SIG-M5 treated with dmso at 0.1 percent for 504 hours (cell line): ENCODE measurements at regions not wholly inside any gene's neighbourhood (a gene's known extent, or its start where the extent isn't known, plus 50 kb on each side); places are given as distances from the start of the nearest gene placed in this dataset.
"Not testable (repeated sequence)": the region's sequence is repeated elsewhere in the genome, so short reads cannot be mapped to it uniquely, and the experiment has no call there.

Source experiments
- DNase-seq: peaks from one replicate; lab custom pipeline; 2025; ENCODE audit not compliant: unreplicated experiment; lab: John Stamatoyannopoulos, UW

DNA sequence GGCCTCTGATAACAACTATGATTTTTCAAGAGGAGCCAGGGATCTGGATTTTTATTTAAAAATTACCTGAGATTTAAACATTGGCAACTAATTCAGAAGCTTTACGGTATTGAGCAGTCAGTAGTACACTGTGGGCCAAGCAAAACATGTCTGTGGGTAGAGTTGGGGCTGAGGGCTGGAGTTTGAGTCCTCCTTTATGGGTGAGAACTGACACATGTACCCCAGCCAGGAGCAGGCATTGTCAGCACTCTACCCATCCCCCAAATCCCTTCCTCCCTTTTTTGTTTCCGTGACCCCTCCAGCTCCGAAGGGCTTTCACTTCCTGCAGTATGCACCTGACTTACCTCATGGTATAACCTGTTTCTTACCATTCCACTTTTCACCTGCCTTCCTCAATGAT is 131.4 kb downstream of the SNX5 start:
- no peak for DNase-seq

DNA sequence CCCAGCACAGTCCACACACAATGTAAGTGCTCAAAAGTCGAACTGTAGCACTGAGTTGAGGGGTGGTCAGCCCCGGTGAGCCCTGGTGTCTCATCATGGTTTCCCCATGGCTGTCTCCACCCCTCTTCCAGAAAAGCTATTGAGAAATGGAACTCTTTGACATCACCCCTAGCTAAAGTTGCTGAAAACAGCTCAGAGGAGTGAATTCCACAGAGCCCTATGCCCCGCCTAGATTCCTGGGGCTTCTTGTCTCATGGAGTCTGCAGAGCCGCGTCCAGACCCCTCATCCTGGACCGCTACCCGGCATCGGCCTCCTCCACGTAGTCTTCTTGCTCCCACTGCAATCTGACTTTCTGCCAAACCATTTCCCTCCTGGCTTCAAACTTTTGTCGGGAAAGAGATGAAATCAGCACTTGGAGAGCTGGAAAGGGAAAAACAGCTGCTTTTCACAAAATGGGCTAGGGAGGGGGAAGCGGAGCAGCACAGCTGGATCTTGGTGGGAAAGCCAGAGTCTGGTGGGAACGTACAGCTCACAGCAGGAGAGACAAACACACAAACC is 132.2 kb downstream of the SNX5 start:
- DNase-seq = no peak

- no peak for DNase-seq
These were observed 132.7 kb downstream of the SNX5 start for GRCh38 chr20:17835934-17836300.

DNA sequence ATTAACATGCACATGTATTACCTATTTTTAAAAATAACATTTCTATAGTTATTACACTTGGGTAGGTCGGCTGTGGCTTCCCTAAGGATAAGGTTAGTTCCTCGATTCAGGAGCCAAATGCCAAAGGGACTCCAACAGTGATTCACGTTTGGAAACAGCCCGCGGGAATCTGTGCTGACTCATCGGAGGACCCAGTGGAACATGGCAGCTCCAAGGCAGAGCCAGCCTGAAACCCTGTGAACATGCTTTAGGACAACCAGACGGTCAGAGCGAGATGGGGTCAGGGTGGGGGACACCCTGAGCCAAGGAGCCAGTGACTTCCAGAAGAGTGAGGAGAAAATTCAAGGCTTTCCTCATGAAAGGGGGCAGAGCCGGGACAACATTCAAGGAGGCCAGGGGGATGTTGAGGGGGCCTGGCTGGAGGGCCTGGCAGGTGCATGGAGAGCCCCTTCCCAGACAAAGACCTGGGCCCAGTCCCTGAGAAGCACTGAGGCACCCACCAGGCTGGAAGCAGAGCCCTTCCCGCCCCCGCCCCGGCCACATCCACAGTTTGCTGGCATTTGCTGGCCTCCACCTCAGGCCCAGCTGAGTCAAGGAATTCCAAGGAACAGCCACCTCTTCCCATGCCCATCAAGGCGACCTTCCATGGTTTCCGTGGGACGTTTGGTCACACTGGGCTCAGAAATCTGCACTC is 133.2 kb downstream of the SNX5 start:
- DNase-seq = no peak

DNA sequence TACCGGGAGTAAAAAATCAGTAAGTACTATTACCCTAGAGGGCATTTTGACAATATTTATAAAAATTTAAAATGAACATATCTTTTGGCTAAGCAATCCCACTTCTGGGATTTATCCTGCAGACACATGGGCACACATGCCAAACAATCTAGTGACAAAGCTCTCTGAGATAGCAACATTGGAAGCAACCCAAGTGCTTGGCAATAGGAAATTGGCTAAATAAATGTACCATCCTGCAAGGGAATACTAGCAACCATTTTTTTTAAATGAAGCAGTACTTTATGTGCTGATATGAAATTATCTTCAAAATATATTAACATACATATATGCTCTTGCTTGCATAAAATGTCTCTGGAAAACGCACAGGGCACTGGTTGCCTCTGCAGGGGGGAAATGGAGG is 133.8 kb downstream of the SNX5 start:
- no peak for DNase-seq

GRCh38 chr20:17833036-17833674 is 133.4 kb downstream of the BANF2 start:
- no peak for DNase-seq

- DNase-seq = no peak
These were observed 132.6 kb downstream of the BANF2 start for GRCh38 chr20:17832236-17832915.

DNA sequence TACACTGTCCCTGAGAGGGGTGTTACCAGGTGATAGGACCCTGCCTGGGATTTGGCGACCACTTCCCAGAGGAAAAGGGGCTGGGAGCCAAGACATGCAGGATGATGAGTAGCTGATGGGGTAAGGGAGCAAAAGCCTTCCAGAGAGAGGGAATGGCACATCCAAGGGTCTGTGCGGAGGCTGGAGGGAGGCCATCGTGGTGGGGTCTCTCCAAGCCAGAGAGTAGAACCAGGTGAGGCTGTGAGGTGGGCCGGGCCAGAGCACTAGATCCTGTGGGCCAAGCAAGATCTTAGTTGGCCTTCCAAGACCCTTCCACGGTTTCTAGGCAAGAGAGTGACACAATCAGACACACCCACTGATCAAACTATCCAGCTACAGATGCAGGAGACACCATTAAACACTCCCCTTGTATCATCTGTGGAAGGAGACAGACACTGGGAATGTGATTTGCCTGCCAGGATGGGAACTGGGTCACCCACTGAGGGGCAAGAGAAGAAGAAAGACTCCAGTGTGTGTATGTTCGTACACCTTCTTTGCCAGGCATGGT is 128.9 kb downstream of the BANF2 start:
- DNase-seq = no peak

GRCh38 chr20:17827759-17828559 is 128.2 kb downstream of the BANF2 start:
- no peak for DNase-seq

- DNase-seq = no peak
These were observed 127.3 kb downstream of the BANF2 start for GRCh38 chr20:17827079-17827478.

DNA sequence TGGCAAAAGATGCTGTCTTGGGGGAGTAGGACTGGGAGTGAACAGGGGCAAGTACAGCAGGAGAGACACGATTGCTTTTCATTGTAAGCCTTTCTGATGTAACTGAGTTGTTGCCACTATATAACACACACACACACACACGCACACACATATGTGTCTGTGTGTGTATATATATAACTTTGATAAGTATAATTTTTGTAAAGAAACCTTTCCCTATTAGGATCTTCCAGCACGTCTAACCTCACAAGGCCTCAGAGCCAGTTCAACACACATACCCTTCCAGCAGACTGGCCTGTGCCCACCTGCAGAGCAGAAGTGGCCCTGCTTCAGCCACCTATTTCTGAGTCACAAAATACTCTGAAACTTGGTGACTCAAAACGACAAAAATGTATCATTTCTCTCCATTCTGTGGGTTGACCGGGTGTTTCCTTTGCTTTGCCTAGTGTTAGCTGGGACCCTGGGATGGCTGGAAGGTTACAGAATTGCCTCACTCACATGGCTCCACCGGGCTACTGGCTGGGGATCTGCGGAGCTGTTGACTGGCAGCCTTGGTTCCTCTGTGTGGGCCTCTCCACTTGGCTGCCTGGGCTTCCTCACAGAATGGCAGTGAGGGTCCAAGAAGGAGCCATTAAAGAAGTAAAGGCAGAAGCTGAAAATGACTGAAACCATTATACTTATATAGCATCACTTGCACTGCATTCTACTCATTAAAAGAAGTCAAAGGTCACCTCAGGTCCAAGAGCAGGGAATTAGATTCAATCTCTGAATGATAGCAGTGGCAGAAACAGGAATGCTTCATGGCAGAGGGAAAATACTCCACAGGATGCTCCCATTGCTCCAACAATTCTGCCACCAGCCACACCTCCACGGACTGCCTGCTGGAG is 126.4 kb downstream of the BANF2 start:
- no peak for DNase-seq

- peak; percentile 22 for DNase-seq
These were observed 125.6 kb downstream of the BANF2 start for GRCh38 chr20:17825252-17825959.

DNA sequence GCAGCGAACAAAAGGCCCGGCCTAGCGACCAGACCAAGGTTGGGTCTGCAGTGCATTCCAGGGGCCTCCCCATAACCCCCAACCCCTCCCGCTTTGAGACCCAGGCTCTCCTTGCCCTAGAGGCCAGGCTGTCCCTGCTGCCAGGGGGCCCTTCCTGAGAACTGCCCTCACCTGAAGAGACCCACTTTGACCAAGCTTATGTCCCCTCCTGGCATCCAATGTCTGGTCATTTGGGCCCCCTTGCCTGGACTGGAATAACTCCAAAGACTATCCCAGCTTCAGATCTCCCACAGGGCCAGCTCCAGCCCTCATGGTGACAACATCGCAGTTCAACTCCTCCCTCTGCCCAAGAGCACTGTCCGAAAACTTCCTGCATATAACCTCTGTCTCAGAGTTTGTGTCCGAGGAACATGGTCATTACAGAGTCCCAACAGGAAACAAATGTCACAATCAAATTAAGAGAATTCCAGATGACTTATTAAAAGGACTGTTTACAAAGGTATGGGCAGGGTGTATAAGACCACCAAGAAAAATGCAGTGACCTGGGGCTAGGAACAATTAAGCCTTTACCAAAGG is 125.0 kb downstream of the BANF2 start:
- DNase-seq = no peak

DNA sequence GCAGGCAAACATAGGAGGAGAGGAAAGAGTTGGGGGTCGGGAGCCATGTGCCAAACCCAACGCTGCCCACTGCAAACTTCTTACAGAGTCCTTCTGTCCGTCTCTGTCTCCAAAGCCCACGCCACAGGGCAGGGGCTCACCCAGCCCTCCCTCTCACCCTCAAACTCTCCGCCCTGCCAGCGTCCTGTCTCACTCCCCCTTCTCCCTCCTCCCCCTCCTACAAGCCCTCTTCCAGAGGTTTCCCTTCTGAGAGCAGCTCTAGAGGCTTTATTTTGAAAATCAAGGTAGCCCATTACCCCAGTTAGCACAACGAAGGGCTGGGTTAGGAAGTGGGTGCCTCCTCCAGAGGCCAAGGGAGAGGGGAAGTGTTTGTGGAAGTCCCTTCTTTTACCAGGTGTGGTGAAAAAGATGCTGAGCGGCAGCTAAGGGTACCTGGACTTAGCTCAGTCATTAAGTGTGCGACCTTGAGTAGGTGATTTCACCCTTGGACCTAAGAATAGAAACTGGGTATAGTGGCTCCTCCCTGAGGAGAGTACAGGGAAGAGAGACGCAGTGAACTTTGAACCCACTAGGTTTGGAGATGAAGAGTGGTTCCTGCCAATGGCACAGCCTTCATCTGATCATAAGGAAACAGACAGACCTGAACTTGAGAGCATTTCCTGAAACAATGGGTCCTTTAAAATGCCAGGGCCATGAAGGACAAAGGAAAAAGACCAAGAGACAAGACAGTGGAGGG is 123.8 kb downstream of the BANF2 start:
- no peak for DNase-seq

GRCh38 chr20:17822540-17823408 is 123.0 kb downstream of the BANF2 start:
- no peak for DNase-seq

DNA sequence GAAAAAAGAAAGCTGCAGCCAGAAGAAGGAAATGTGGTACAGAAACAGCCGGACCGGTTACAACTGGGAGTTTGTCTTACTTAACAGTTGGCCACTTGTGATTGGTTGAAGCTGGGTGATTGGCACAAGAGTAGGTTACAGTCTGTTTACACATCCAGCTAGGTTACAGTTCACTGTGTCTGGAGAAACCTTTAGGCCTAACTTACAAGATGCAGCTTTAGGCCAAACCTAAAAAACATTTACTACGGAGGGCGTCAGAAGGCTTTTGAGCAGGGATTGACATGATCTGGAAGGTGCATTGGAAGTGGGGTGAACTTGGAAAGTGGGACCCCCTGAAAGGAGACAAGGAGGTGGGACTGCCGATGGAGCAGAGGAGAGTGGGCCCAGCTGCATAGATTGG is 122.3 kb downstream of the BANF2 start:
- peak; percentile 70 for DNase-seq

DNA sequence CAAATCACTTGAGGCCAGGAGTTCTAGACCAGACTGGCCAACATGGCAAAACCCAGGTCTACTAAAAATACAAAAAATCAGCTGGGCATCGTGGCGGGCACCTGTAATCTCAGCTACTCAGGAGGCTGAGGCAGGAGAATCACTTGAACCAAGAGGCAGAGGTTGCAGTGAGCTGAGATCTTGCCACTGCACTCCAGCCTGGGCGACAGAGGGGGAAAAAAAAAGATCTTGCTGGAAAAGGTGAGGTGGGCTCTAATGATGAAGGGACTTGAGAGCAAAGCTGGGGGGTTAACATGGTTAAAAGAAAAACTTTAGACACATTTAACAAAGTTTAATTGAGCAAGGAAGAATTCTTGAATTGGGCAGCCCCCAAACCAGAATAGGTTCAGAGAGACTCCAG is 121.8 kb downstream of the BANF2 start:
- DNase-seq = not testable (repeated sequence)
